Endothelial cell (in vitro differentiated cells): ENCODE measurements at regions not wholly inside any gene's neighbourhood (a gene's known extent, or its start where the extent isn't known, plus 50 kb on each side); places are given as distances from the start of the nearest gene placed in this dataset.

Experiments used
- DNase-seq: peaks from one replicate; pipeline ENCODE4 v3.0.0; 2021; ENCODE audit warnings: low spot score
- H3K27ac Mint-ChIP-seq: one replicate; pipeline ENCODE4 v1.8.0; 2021; ENCODE audit warnings: mixed read lengths, inconsistent platforms; ENCODE audit not compliant: unreplicated experiment
- H3K27me3 Mint-ChIP-seq: one replicate; pipeline ENCODE4 v1.8.0; 2021; ENCODE audit warnings: mild to moderate bottlenecking, moderate library complexity, mixed read lengths, inconsistent platforms; ENCODE audit not compliant: unreplicated experiment
- H3K36me3 Mint-ChIP-seq: one replicate; pipeline ENCODE4 v1.8.0; 2021; ENCODE audit warnings: mild to moderate bottlenecking, low read depth, mixed read lengths, inconsistent platforms; ENCODE audit not compliant: unreplicated experiment
- H3K4me1 Mint-ChIP-seq: one replicate; pipeline ENCODE4 v1.8.0; 2021; ENCODE audit warnings: mild to moderate bottlenecking, mixed read lengths, inconsistent platforms; ENCODE audit not compliant: unreplicated experiment
- H3K4me3 Mint-ChIP-seq: one replicate; pipeline ENCODE4 v1.8.0; 2021; ENCODE audit warnings: mild to moderate bottlenecking, mixed read lengths, inconsistent platforms; ENCODE audit not compliant: unreplicated experiment
- H3K9me3 Mint-ChIP-seq: one replicate; pipeline ENCODE4 v1.8.0; 2021; ENCODE audit warnings: mixed read lengths, inconsistent platforms; ENCODE audit not compliant: unreplicated experiment
- CTCF ChIP-seq: fragments of 200-600 bp; sonication (generic); IDR thresholded peaks from one replicate; pipeline ENCODE4 v1.5.0; 2021; ENCODE audit warnings: antibody characterized with exemption; ENCODE audit not compliant: unreplicated experiment

GRCh38 chr1:199067483-199067882 is 428.6 kb downstream of the PTPRC start:
- no peak overlapping the region for H3K4me3 Mint-ChIP-seq
- no peaks in the 10 kb centered on the region for H3K9me3 Mint-ChIP-seq
- H3K27ac Mint-ChIP-seq, result no peak overlapping the region
- DNase-seq, result no peak
- no peak for TF ChIP-seq CTCF
- no peaks in the 10 kb centered on the region for H3K27me3 Mint-ChIP-seq
- H3K36me3 Mint-ChIP-seq, result no peaks in the 10 kb centered on the region
- H3K4me1 Mint-ChIP-seq, result no peaks in the 10 kb centered on the region

- no peak for TF ChIP-seq CTCF
- H3K4me3 Mint-ChIP-seq, result no peak overlapping the region
- no peaks in the 10 kb centered on the region for H3K27me3 Mint-ChIP-seq
These were observed 432.2 kb downstream of the PTPRC start for GRCh38 chr1:199071080-199071479.

GRCh38 chr1:199073166-199073565 is 434.3 kb downstream of the PTPRC start:
- Mint-ChIP-seq H3K4me1 (peaks cover 3% of the 10 kb centered on the region), H3K9me3 (no peaks in the 10 kb centered on the region), H3K27ac (no peak overlapping the region), H3K4me3 (no peak overlapping the region), H3K27me3 (no peaks in the 10 kb centered on the region), H3K36me3 (no peaks in the 10 kb centered on the region)
- TF ChIP-seq CTCF, result no peak
- no peak for DNase-seq

More at GRCh38 chr1:199071080-199071479, 432.2 kb downstream of the PTPRC start:
- Mint-ChIP-seq H3K4me1 (peaks cover 3% of the 10 kb centered on the region), H3K27ac (no peak overlapping the region), H3K36me3 (no peaks in the 10 kb centered on the region), H3K9me3 (no peaks in the 10 kb centered on the region)
- DNase-seq, result no peak

GRCh38 chr1:199075792-199076191 is 437.0 kb downstream of the PTPRC start:
- no peak overlapping the region for H3K4me3 Mint-ChIP-seq
- no peaks in the 10 kb centered on the region for H3K36me3 Mint-ChIP-seq
- no peak overlapping the region for H3K27ac Mint-ChIP-seq
- no peak for DNase-seq
- TF ChIP-seq CTCF, result no peak
- H3K9me3 Mint-ChIP-seq, result no peaks in the 10 kb centered on the region
- no peaks in the 10 kb centered on the region for H3K27me3 Mint-ChIP-seq
- peaks cover 3% of the 10 kb centered on the region for H3K4me1 Mint-ChIP-seq

GRCh38 chr1:199079994-199080393 is 441.2 kb downstream of the PTPRC start:
- Mint-ChIP-seq H3K4me1 (no peaks in the 10 kb centered on the region), H3K4me3 (no peak overlapping the region), H3K27ac (no peak overlapping the region), H3K27me3 (no peaks in the 10 kb centered on the region), H3K36me3 (no peaks in the 10 kb centered on the region), H3K9me3 (no peaks in the 10 kb centered on the region)
- DNase-seq, result no peak
- TF ChIP-seq CTCF, result no peak
